Keratinocyte (primary cell): ENCODE measurements at regions not wholly inside any gene's neighbourhood (a gene's known extent, or its start where the extent isn't known, plus 50 kb on each side); places are given as distances from the start of the nearest gene placed in this dataset.

Source experiments
- DNase-seq: peaks from one replicate; pipeline ENCODE4 v3.0.0-alpha.2; 2011; ENCODE audit warnings: low read depth, missing footprints, low spot score
- FAIRE-seq: peaks from 2 replicates; lab custom pipeline; 2011; peaks lifted over from hg19 to GRCh38; lab: Jason Lieb, UNC
- H2AFZ ChIP-seq: 2 replicates; pipeline ENCODE4 v1.6.0; 2012; ENCODE audit warnings: low read length, control low read depth, inconsistent platforms; ENCODE audit not compliant: control insufficient read depth
- H3K27ac ChIP-seq: 2 replicates; pipeline ENCODE4 v1.5.1; 2011; ENCODE audit warnings: low read length; ENCODE audit not compliant: control insufficient read depth, insufficient read depth
- H3K27me3 ChIP-seq: 3 replicates; pipeline ENCODE4 v1.6.0; 2011; ENCODE audit warnings: low read length; ENCODE audit not compliant: control insufficient read depth, insufficient read depth; ENCODE audit errors: extremely low read depth
- H3K36me3 ChIP-seq, 2 experiments: 2 replicates in 1 of 2; 3 replicates in 1 of 2; pipeline ENCODE4 v1.5.1; 2011; ENCODE audit warnings: low read length in 2 of 2, mild to moderate bottlenecking in 1 of 2; ENCODE audit not compliant: control insufficient read depth in 2 of 2, insufficient read depth in 2 of 2; ENCODE audit errors: extremely low read depth in 1 of 2
- H3K4me1 ChIP-seq: 3 replicates; pipeline ENCODE4 v1.5.1; 2011; ENCODE audit warnings: low read length; ENCODE audit not compliant: control insufficient read depth, insufficient read depth; ENCODE audit errors: extremely low read depth
- H3K4me2 ChIP-seq: 3 replicates; pipeline ENCODE4 v1.6.0; 2011; ENCODE audit warnings: low read depth, low read length; ENCODE audit not compliant: control insufficient read depth, insufficient read depth; ENCODE audit errors: extremely low read depth
- H3K4me3 ChIP-seq, 3 experiments: fragments of 200-600 bp in 1 of 3; sonication (generic) in 1 of 3; 2 replicates in 2 of 3; 3 replicates in 1 of 3; pipeline ENCODE4 v1.5.1; 2011 to 2016; ENCODE audit warnings: low read length in 3 of 3, mild to moderate bottlenecking in 3 of 3, control low read depth in 2 of 3, inconsistent platforms in 1 of 3, low read depth in 1 of 3, mixed read lengths in 1 of 3, mixed run types in 1 of 3, moderate library complexity in 1 of 3; ENCODE audit not compliant: control insufficient read depth in 2 of 3, insufficient read depth in 2 of 3; ENCODE audit errors: extremely low read depth in 1 of 3
- H3K79me2 ChIP-seq: 2 replicates; pipeline ENCODE4 v1.6.0; 2012; ENCODE audit warnings: low read length; ENCODE audit not compliant: control insufficient read depth, insufficient read depth
- H3K9ac ChIP-seq: 3 replicates; pipeline ENCODE4 v1.6.0; 2011; ENCODE audit warnings: low read length; ENCODE audit not compliant: control insufficient read depth, insufficient read depth; ENCODE audit errors: extremely low read depth
- H3K9me1 ChIP-seq: 3 replicates; pipeline ENCODE4 v1.6.0; 2011; ENCODE audit warnings: low read length; ENCODE audit not compliant: control insufficient read depth, insufficient read depth; ENCODE audit errors: extremely low read depth
- H3K9me3 ChIP-seq: 2 replicates; pipeline ENCODE4 v1.5.1; 2012; ENCODE audit warnings: low read depth, low read length; ENCODE audit not compliant: control insufficient read depth
- H4K20me1 ChIP-seq: 3 replicates; pipeline ENCODE4 v1.6.0; 2011; ENCODE audit warnings: low read length; ENCODE audit not compliant: control insufficient read depth, insufficient read depth; ENCODE audit errors: extremely low read depth
- CTCF ChIP-seq, 3 experiments: IDR thresholded peaks in 1 of 3; conservative IDR thresholded peaks in 1 of 3; optimal IDR thresholded peaks in 1 of 3; 2 replicates in 2 of 3; 3 replicates in 1 of 3; pipeline versions ENCODE3 to v1.5.1; 2011; ENCODE audit warnings: low read length in 3 of 3, mild to moderate bottlenecking in 3 of 3, moderate library complexity in 2 of 3, control low read depth in 1 of 3, inconsistent platforms in 1 of 3; ENCODE audit not compliant: insufficient read depth in 2 of 3; ENCODE audit errors: extremely low read depth in 1 of 3
- EZH2 ChIP-seq: IDR thresholded peaks from one replicate; pipeline ENCODE4 v1.6.1; 2012; ENCODE audit warnings: inconsistent platforms, mild to moderate bottlenecking, low read length, moderate library complexity
- dilution Hi-C: fragments of 300-500 bp; cut with MboI; formaldehyde crosslinking; loops from one replicate; pipeline ENCODE4 v1.7.0; 2020; ENCODE audit warnings: low sequenced_read_pairs; ENCODE audit not compliant: extremely low pct_ligation_motif_present

DNA sequence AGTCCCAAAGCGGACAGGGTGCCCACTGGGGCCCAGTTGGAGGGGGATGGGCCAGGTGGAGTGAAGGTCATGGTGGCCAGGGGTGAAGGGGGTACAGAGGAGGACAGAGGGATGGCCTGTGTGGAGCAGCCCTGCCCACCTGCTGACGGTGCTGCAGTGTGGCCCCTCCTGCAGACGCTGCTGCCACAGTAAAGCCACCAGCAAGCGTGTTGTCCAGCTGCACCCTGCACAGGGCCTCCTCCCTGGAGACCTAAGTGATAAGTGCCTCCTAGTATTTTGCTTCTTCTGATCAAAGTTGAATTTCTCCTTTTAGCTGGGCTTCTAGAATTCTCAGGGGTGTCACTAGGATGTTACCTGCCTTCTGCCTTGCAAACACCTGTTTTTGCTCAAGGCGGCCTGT, 299.3 kb upstream of the IRX4 start:
- dilution Hi-C loops, result no loop called here
- H4K20me1 ChIP-seq, result no peaks in the 10 kb centered on the region

GRCh38 chr5:2181557-2181956, 298.8 kb upstream of the IRX4 start:
- no peaks in the 10 kb centered on the region for H3K27me3 ChIP-seq
- no peak overlapping the region for H3K4me3 ChIP-seq
- H3K9me1 ChIP-seq, result no peaks in the 10 kb centered on the region
- H3K9me3 ChIP-seq, result no peaks in the 10 kb centered on the region
- H3K9ac ChIP-seq, result no peak overlapping the region
- H3K27ac ChIP-seq, result no peak overlapping the region
- H3K4me2 ChIP-seq, result no peak overlapping the region
- TF ChIP-seq EZH2 (no peak), CTCF (optimal IDR thresholded peaks at IDR 0.05 in 1 of 3, IDR thresholded peaks at IDR 0.05 in 1 of 3, conservative IDR thresholded peaks at IDR 0.05 in 1 of 3; ENCODE audit: extremely low read depth in 1 of 3, insufficient read depth in 2 of 3, low read length in 3 of 3) (no peak)
- no peaks in the 10 kb centered on the region for H3K79me2 ChIP-seq
- FAIRE-seq (no peak), DNase-seq (no peak)
- dilution Hi-C loops, result no loop called here
- H3K4me1 ChIP-seq, result peaks cover 8% of the 10 kb centered on the region
- H2AFZ ChIP-seq, result no peak overlapping the region
- H4K20me1 ChIP-seq, result no peaks in the 10 kb centered on the region
- no peaks in the 10 kb centered on the region for H3K36me3 ChIP-seq

More for the DNA sequence above, 299.3 kb upstream of the IRX4 start:
- DNase-seq (no peak), FAIRE-seq (no peak)
- no peak overlapping the region for H3K27ac ChIP-seq
- H3K9me1 ChIP-seq, result no peaks in the 10 kb centered on the region
- no peaks in the 10 kb centered on the region for H3K9me3 ChIP-seq
- no peaks in the 10 kb centered on the region for H3K36me3 ChIP-seq
- H3K4me2 ChIP-seq, result no peak overlapping the region
- no peaks in the 10 kb centered on the region for H3K79me2 ChIP-seq
- H3K9ac ChIP-seq, result no peak overlapping the region
- no peak for TF ChIP-seq CTCF (optimal IDR thresholded peaks at IDR 0.05 in 1 of 3, IDR thresholded peaks at IDR 0.05 in 1 of 3, conservative IDR thresholded peaks at IDR 0.05 in 1 of 3; ENCODE audit: extremely low read depth in 1 of 3, insufficient read depth in 2 of 3, low read length in 3 of 3)
- peaks cover 3% of the 10 kb centered on the region for H3K4me1 ChIP-seq
- H3K4me3 ChIP-seq, result no peak overlapping the region
- no peaks in the 10 kb centered on the region for H3K27me3 ChIP-seq
- no peak overlapping the region for H2AFZ ChIP-seq
